ENCODE measurements at regions not wholly inside any gene's neighbourhood (a gene's known extent, or its start where the extent isn't known, plus 50 kb on each side); places are given as distances from the start of the nearest gene placed in this dataset.

DNA sequence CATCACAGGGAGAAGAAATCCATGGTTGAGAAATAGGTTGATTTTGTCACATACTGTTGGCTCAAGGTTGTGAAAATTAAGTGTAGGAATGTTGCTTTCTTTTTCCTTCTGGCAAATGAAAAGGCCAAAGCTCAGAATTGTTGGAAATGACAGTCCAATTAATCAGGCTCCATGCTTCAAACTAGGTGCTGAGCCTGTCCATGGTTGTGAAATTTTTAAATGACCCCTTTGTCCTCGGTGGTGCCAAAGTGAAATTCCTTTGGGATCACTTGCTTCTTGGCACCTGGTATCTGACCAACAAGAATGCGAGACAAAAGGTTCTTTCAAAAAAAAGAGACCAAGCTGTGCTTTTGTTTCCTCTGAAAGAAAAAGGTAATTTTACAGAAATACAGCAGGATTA lies 451.9 kb downstream of the ETS1 start:
- TF ChIP-seq POLR2A (IDR thresholded peaks at IDR 0.05; ENCODE audit: low read depth, low read length) (no peak), EZH2 (IDR thresholded peaks at IDR 0.05; ENCODE audit: borderline replicate concordance, low read depth, low read length, severe bottlenecking) (no peak)
- TF ChIP-seq, protein P1, sequence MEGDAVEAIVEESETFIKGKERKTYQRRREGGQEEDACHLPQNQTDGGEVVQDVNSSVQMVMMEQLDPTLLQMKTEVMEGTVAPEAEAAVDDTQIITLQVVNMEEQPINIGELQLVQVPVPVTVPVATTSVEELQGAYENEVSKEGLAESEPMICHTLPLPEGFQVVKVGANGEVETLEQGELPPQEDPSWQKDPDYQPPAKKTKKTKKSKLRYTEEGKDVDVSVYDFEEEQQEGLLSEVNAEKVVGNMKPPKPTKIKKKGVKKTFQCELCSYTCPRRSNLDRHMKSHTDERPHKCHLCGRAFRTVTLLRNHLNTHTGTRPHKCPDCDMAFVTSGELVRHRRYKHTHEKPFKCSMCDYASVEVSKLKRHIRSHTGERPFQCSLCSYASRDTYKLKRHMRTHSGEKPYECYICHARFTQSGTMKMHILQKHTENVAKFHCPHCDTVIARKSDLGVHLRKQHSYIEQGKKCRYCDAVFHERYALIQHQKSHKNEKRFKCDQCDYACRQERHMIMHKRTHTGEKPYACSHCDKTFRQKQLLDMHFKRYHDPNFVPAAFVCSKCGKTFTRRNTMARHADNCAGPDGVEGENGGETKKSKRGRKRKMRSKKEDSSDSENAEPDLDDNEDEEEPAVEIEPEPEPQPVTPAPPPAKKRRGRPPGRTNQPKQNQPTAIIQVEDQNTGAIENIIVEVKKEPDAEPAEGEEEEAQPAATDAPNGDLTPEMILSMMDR (IDR thresholded peaks at IDR 0.05; ENCODE audit: extremely low read depth in 1 of 2, insufficient read depth in 1 of 2, low read depth in 1 of 2, low read length in 2 of 2): no peak

All from endothelial cell of umbilical vein (primary cell).